SK-N-SH treated with all-trans-retinoic acid at 6 μM for 48 hours (cell line): ENCODE measurements at regions not wholly inside any gene's neighbourhood (a gene's known extent, or its start where the extent isn't known, plus 50 kb on each side); places are given as distances from the start of the nearest gene placed in this dataset.

Experiments used
- ATAC-seq: fragments of 200-7000 bp; cut with Tn5 transposase; 3 replicates; pipeline ENCODE4 v1.9.1; 2020; ENCODE audit warnings: mild to moderate bottlenecking, moderate library complexity
- ARNTL ChIP-seq: fragments of 450-650 bp; formaldehyde crosslinking; IDR thresholded peaks from 2 replicates; pipeline ENCODE4 v1.5.0; 2020; ENCODE audit warnings: low read depth, mild to moderate bottlenecking, moderate library complexity, borderline replicate concordance
- BACH2 ChIP-seq: fragments of 250-450 bp; sonication (Bioruptor Pico); IDR thresholded peaks from 2 replicates; pipeline ENCODE4 v1.9.0; 2021; ENCODE audit warnings: mild to moderate bottlenecking, borderline replicate concordance
- CSDC2 ChIP-seq: fragments of 250-450 bp; sonication (Bioruptor Pico); IDR thresholded peaks from 2 replicates; pipeline ENCODE4 v1.5.0; 2020; ENCODE audit warnings: mild to moderate bottlenecking, moderate library complexity
- CSRNP3 ChIP-seq: fragments of 250-450 bp; sonication (Bioruptor Pico); IDR thresholded peaks from 2 replicates; pipeline ENCODE4 v1.5.1; 2021; ENCODE audit warnings: mild to moderate bottlenecking, moderate library complexity
- ESRRG ChIP-seq: fragments of 250-450 bp; sonication (Bioruptor Pico); IDR thresholded peaks from 2 replicates; pipeline ENCODE4 v1.6.1; 2021; ENCODE audit warnings: mild to moderate bottlenecking
- ISL1 ChIP-seq: fragments of 250-450 bp; sonication (Bioruptor Pico); IDR thresholded peaks from 2 replicates; pipeline ENCODE4 v2.1.2; 2022; ENCODE audit warnings: mild to moderate bottlenecking, moderate library complexity
- POU6F1 ChIP-seq: fragments of 250-450 bp; sonication (Bioruptor Pico); IDR thresholded peaks from 2 replicates; pipeline ENCODE4 v1.8.0; 2021; ENCODE audit warnings: low read depth, mild to moderate bottlenecking, moderate library complexity, borderline replicate concordance
- PPARA ChIP-seq: fragments of 250-450 bp; sonication (Bioruptor Pico); IDR thresholded peaks from 2 replicates; pipeline ENCODE4 v1.5.0; 2020; ENCODE audit warnings: mild to moderate bottlenecking, borderline replicate concordance
- RARB ChIP-seq: fragments of 250-450 bp; sonication (Bioruptor Pico); IDR thresholded peaks from 2 replicates; pipeline ENCODE4 v1.8.0; 2021; ENCODE audit warnings: mild to moderate bottlenecking, moderate library complexity
- SNAI2 ChIP-seq: fragments of 250-450 bp; sonication (Bioruptor Pico); IDR thresholded peaks from 2 replicates; pipeline ENCODE4 v1.5.0; 2020; ENCODE audit warnings: mild to moderate bottlenecking, moderate library complexity
- TCF4 ChIP-seq: fragments of 250-450 bp; sonication (Bioruptor Pico); IDR thresholded peaks from 2 replicates; pipeline ENCODE4 v1.8.0; 2021; ENCODE audit warnings: mild to moderate bottlenecking, moderate library complexity, borderline replicate concordance
- TOX ChIP-seq: fragments of 250-450 bp; sonication (Bioruptor Pico); IDR thresholded peaks from 2 replicates; pipeline ENCODE4 v1.8.0; 2021; ENCODE audit warnings: mild to moderate bottlenecking, moderate library complexity, borderline replicate concordance
- ZC3H10 ChIP-seq: fragments of 250-450 bp; sonication (Bioruptor Pico); IDR thresholded peaks from 2 replicates; pipeline ENCODE4 v1.5.1; 2021; ENCODE audit warnings: mild to moderate bottlenecking, moderate library complexity
- ZFP3 ChIP-seq: fragments of 250-450 bp; sonication (Bioruptor Pico); IDR thresholded peaks from 2 replicates; pipeline ENCODE4 v1.5.0; 2020; ENCODE audit warnings: mild to moderate bottlenecking, moderate library complexity
- ZFP30 ChIP-seq: fragments of 450-650 bp; formaldehyde crosslinking; IDR thresholded peaks from 2 replicates; pipeline ENCODE4 v1.5.0; 2022; ENCODE audit warnings: mild to moderate bottlenecking, moderate library complexity
- ZNF565 ChIP-seq: fragments of 450-650 bp; formaldehyde crosslinking; conservative IDR thresholded peaks from 2 replicates; pipeline ENCODE4 v1.5.0; 2020; ENCODE audit warnings: low read depth, mild to moderate bottlenecking, moderate library complexity
- ZNF8 ChIP-seq: fragments of 450-650 bp; formaldehyde crosslinking; IDR thresholded peaks from 2 replicates; pipeline ENCODE4 v1.5.0; 2020; ENCODE audit warnings: mild to moderate bottlenecking, moderate library complexity
- TF ChIP-seq, protein P1 (sequence below): fragments of 250-450 bp; sonication (Bioruptor Pico); IDR thresholded peaks from 2 replicates; pipeline ENCODE4 v1.5.1; 2020; ENCODE audit warnings: low read depth, mild to moderate bottlenecking, moderate library complexity
- TF ChIP-seq, protein P2 (sequence below): fragments of 250-450 bp; sonication (Bioruptor Pico); IDR thresholded peaks from 2 replicates; pipeline ENCODE4 v1.8.0; 2020; ENCODE audit warnings: mild to moderate bottlenecking, moderate library complexity, borderline replicate concordance

DNA sequence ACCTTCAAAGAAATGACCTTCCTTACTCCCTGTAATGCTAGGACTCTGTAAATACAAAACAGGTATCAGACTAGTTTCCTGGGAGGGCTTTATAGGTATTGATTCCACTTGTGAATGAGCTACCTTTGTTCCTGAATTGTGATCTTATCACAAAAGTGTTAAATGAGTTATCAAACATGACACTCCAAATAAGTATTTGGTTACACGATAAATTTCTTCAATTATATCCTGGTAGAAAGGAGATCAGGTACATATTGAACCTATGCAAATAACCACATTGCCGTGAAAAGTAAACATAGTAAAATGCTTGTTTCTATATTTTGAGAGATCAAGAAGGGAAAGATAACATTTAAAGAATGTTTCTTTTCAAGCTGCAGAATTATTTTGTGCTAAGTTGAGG lies 285.3 kb downstream of the HIVEP2 start (continued):
- TF ChIP-seq CSRNP3 (CRISPR knock-in tag) (no peak), POU6F1 (CRISPR knock-in tag) (no peak), RARB (CRISPR knock-in tag) (no peak), TOX (no peak), ZC3H10 (CRISPR knock-in tag) (no peak), ZNF565 (CRISPR knock-in tag) (no peak)

GRCh38 chr6:142665393-142665792 lies 279.6 kb downstream of the HIVEP2 start:
- TF ChIP-seq PPARA (CRISPR knock-in tag): no peak
- no peak for TF ChIP-seq ZFP3 (CRISPR knock-in tag)
- TF ChIP-seq TCF4 (CRISPR knock-in tag): no peak
- TF ChIP-seq POU6F1 (CRISPR knock-in tag): no peak
- no peak for TF ChIP-seq SNAI2 (CRISPR knock-in tag)
- TF ChIP-seq CSDC2 (CRISPR knock-in tag): no peak
- no peak for TF ChIP-seq ZNF8 (CRISPR knock-in tag)
- TF ChIP-seq RARB (CRISPR knock-in tag): no peak
- no peak for TF ChIP-seq BACH2 (CRISPR knock-in tag)
- no peak for TF ChIP-seq ESRRG (CRISPR knock-in tag)
- TF ChIP-seq, protein P1, sequence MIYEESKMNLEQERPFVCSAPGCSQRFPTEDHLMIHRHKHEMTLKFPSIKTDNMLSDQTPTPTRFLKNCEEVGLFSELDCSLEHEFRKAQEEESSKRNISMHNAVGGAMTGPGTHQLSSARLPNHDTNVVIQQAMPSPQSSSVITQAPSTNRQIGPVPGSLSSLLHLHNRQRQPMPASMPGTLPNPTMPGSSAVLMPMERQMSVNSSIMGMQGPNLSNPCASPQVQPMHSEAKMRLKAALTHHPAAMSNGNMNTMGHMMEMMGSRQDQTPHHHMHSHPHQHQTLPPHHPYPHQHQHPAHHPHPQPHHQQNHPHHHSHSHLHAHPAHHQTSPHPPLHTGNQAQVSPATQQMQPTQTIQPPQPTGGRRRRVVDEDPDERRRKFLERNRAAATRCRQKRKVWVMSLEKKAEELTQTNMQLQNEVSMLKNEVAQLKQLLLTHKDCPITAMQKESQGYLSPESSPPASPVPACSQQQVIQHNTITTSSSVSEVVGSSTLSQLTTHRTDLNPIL (CRISPR knock-in tag): no peak
- TF ChIP-seq ZFP30 (CRISPR knock-in tag): no peak
- TF ChIP-seq, protein P2, sequence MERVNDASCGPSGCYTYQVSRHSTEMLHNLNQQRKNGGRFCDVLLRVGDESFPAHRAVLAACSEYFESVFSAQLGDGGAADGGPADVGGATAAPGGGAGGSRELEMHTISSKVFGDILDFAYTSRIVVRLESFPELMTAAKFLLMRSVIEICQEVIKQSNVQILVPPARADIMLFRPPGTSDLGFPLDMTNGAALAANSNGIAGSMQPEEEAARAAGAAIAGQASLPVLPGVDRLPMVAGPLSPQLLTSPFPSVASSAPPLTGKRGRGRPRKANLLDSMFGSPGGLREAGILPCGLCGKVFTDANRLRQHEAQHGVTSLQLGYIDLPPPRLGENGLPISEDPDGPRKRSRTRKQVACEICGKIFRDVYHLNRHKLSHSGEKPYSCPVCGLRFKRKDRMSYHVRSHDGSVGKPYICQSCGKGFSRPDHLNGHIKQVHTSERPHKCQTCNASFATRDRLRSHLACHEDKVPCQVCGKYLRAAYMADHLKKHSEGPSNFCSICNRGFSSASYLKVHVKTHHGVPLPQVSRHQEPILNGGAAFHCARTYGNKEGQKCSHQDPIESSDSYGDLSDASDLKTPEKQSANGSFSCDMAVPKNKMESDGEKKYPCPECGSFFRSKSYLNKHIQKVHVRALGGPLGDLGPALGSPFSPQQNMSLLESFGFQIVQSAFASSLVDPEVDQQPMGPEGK (CRISPR knock-in tag): no peak
- TF ChIP-seq CSRNP3 (CRISPR knock-in tag): no peak
- no peak for TF ChIP-seq ARNTL (CRISPR knock-in tag)
- no peak for ATAC-seq

DNA sequence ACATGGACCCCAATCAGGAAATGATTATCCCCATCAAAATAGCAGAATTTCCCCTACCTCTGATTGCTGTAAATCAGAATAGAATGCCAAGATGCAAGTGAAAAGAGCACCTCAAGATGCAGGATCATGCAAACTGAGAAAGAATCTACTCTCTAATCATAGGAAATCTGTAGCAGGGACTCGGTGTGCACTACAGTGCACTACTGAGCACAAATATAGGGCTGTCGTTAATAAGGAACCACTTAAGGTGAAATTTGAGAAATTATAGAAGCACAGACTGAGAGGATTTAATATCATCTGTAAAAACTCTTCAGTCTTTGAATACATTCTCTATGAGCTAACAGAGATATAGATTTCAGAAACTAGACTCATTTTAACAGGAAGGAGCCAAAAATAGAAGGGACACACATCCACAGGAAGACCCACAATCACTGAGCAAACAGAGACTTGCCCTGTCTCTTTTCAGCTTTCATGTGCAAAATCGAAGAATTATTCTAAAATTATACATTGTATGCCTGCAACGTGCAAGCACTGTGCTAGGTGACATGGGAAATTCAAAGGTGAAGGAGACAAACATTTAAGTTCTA lies 278.3 kb downstream of the HIVEP2 start:
- no peak for ATAC-seq
- TF ChIP-seq ZNF8 (CRISPR knock-in tag) (no peak), ISL1 (no peak), PPARA (CRISPR knock-in tag) (no peak), ZC3H10 (CRISPR knock-in tag) (no peak), TCF4 (CRISPR knock-in tag) (no peak), TOX (no peak), ZFP3 (CRISPR knock-in tag) (no peak), RARB (CRISPR knock-in tag) (no peak), CSDC2 (CRISPR knock-in tag) (no peak), SNAI2 (CRISPR knock-in tag) (no peak), ZNF565 (CRISPR knock-in tag) (no peak)
- TF ChIP-seq, protein P1 (CRISPR knock-in tag): no peak
- TF ChIP-seq, protein P2 (CRISPR knock-in tag): no peak
